Glutamatergic neuron (in vitro differentiated cells): ENCODE measurements at regions not wholly inside any gene's neighbourhood (a gene's known extent, or its start where the extent isn't known, plus 50 kb on each side); places are given as distances from the start of the nearest gene placed in this dataset.
A peak's percentile ranks its signal among the peaks of the same experiment; 100 is the strongest.

Source experiments
- DNase-seq: peaks from one replicate; pipeline ENCODE4 v3.0.0; 2022
- H3K27ac Mint-ChIP-seq: one replicate; pipeline ENCODE4 v1.8.0; 2020; ENCODE audit warnings: mild to moderate bottlenecking, mixed read lengths, inconsistent platforms; ENCODE audit not compliant: unreplicated experiment
- H3K27me3 Mint-ChIP-seq: one replicate; pipeline ENCODE4 v1.8.0; 2020; ENCODE audit warnings: mild to moderate bottlenecking, moderate library complexity, mixed read lengths, inconsistent platforms; ENCODE audit not compliant: unreplicated experiment
- H3K36me3 Mint-ChIP-seq: one replicate; pipeline ENCODE4 v1.8.0; 2020; ENCODE audit warnings: mild to moderate bottlenecking, mixed read lengths, inconsistent platforms; ENCODE audit not compliant: unreplicated experiment
- H3K4me1 Mint-ChIP-seq: one replicate; pipeline ENCODE4 v1.8.0; 2020; ENCODE audit warnings: mild to moderate bottlenecking, low read depth, mixed read lengths, inconsistent platforms; ENCODE audit not compliant: unreplicated experiment
- H3K4me3 Mint-ChIP-seq: one replicate; pipeline ENCODE4 v1.8.0; 2020; ENCODE audit warnings: mild to moderate bottlenecking, mixed read lengths, inconsistent platforms; ENCODE audit not compliant: unreplicated experiment
- H3K9me3 Mint-ChIP-seq: one replicate; pipeline ENCODE4 v1.8.0; 2020; ENCODE audit warnings: mild to moderate bottlenecking, moderate library complexity, mixed read lengths, inconsistent platforms; ENCODE audit not compliant: unreplicated experiment
- CTCF ChIP-seq: fragments of 200-600 bp; sonication (generic); IDR thresholded peaks from one replicate; pipeline ENCODE4 v1.5.0; 2021; ENCODE audit not compliant: partially characterized antibody, unreplicated experiment

DNA sequence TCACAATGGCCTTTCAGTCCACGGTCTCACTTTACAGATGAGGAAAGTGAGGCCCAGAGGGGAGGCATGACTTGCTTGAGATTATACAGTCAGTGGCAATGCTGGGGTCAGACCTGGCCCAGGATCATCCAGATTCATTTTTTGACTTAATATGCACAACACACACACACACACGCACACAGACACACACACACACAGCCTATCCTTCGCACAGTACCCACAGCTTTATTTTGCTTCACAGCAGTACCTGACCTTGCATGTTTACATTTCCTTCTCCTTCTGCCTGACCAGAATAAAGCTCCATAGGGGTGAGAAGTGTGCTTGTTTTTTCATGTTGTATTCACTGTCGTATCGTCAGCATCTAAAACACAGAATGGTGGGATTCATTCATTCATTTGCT, 79.8 kb downstream of the VEGFA start:
- DNase-seq, result no peak
- Mint-ChIP-seq H3K4me3 (no peak overlapping the region), H3K9me3 (no peaks in the 10 kb centered on the region), H3K36me3 (no peaks in the 10 kb centered on the region), H3K27ac (no peak overlapping the region), H3K4me1 (peaks cover 10% of the 10 kb centered on the region), H3K27me3 (peaks cover 7% of the 10 kb centered on the region)
- TF ChIP-seq CTCF, result no peak

DNA sequence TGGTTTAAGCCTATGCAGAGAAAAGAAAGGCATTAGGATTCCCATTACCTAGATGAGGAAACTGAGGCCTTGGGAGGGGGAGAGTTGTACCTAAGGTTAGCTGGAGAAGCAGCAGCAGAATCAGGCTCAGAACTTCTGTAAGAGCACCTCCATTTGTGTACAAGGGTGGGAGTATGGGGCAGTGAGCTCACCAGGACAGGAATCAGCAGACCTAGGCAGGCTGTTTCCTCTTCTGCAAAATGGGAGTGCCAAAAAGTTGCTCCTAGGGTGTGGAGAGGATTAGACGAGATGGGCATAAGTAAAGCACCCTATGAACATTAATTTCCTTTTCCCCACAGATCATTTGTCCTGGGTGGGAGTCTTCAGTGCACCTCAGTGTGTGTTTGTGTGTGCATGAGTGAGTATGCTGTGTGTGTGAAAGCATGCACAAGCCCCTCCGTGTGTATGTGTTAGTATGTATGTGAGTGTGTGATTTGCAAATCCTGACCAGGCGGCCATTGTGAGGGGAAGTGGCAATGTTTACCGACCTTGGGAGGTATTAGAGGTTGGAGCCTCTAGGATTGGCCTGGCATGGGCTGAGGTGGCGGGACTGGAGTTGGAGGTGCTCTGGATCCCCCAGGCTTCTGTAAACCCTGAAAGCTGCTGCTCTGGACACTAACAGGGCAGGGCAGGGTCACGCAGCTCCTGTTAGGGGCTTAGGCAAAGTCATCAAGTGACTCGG, 78.8 kb downstream of the VEGFA start:
- Mint-ChIP-seq H3K9me3 (no peaks in the 10 kb centered on the region), H3K4me1 (peaks cover 10% of the 10 kb centered on the region), H3K4me3 (no peak overlapping the region), H3K27me3 (peaks cover 7% of the 10 kb centered on the region), H3K27ac (no peak overlapping the region), H3K36me3 (no peaks in the 10 kb centered on the region)
- no peak for TF ChIP-seq CTCF
- no peak for DNase-seq

DNA sequence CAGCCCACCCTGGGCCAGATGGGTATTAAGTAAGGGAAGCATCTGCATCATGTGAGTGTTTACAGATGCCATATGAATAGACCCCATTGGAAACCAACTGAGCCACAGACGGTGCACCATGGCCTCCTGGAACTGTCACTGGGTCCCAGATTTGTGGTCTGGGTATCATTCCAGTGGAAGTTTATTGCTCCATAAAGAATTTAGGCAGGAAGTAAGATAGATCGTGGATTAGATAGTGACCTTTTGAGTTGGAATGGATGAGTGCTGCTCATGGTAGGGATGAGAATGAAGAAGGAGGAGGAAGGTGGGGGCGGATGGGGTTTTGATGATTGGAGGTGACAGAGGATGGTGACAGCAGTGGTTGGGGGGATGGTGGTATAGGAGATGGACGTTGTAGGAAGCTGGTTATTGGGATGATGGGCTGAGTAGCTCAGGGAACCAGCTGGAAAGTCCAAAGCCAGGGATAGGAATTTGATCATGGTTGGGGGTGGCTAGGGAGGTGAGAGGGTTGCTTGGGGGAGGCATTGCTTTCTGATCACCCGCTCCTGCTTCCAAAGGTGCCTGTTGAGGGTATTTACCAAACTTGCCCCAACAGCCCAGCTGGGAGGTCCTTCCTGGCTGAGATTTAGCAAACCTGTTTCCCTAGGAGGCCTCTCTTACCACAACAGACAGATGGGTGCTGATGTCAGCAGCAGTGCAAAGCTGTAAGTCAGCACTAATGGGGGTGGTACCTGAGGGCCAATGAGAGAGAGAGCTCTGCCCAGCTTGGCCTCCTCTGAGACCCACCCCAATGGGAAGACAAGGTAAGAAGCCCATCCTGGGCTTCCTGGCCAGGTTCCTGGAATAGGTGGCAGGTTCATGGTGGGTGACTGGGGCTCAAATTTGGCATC, 78.0 kb downstream of the VEGFA start:
- peaks cover 7% of the 10 kb centered on the region for H3K27me3 Mint-ChIP-seq
- no peak for TF ChIP-seq CTCF
- no peak overlapping the region for H3K4me3 Mint-ChIP-seq
- H3K4me1 Mint-ChIP-seq, result peaks cover 10% of the 10 kb centered on the region
- no peaks in the 10 kb centered on the region for H3K9me3 Mint-ChIP-seq
- peak overlapping the region; percentile 4 for H3K27ac Mint-ChIP-seq
- DNase-seq, result no peak
- H3K36me3 Mint-ChIP-seq, result no peaks in the 10 kb centered on the region

DNA sequence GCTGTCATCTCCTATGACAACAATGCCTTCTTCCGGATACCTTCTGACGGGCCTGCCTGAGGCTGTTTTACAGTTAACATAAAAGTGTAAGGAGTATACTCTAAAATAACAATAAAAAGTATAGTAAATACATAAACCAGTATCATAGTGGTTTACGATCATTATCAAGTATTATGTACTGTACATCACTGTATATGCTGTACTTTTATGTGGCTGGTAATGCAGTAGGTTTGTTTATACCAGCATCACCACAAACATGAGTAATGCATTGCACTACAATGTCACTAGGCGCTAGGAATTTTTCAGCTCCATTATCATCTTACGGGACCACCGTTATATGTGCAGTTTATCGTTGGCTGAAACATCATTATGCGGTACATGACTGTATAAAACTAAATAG, 76.5 kb downstream of the VEGFA start:
- no peak overlapping the region for H3K27ac Mint-ChIP-seq
- TF ChIP-seq CTCF, result no peak
- H3K36me3 Mint-ChIP-seq, result no peaks in the 10 kb centered on the region
- H3K9me3 Mint-ChIP-seq, result no peaks in the 10 kb centered on the region
- H3K4me3 Mint-ChIP-seq, result no peak overlapping the region
- H3K27me3 Mint-ChIP-seq, result peaks cover 7% of the 10 kb centered on the region
- peaks cover 10% of the 10 kb centered on the region for H3K4me1 Mint-ChIP-seq
- no peak for DNase-seq

DNA sequence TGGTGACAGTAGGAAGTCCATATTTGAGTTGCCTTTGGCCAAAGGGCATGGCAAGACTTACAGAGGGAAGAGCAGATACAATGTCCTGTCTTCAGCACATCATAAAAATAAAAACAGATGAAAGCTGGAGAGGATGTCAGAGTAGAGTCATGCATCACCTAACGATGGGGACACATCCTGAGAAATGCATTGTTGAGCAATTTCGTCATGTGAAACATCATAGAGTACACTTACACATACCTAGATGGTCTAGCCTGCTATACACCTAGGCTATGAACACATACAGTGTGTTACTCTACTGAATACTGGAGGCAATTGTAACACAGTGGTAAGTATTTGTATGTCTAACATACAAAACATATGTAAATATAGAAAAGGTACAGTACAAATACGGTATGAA, 75.6 kb downstream of the VEGFA start:
- DNase-seq, result no peak
- Mint-ChIP-seq H3K9me3 (no peaks in the 10 kb centered on the region), H3K4me3 (no peak overlapping the region), H3K27me3 (peaks cover 6% of the 10 kb centered on the region), H3K36me3 (no peaks in the 10 kb centered on the region), H3K4me1 (peaks cover 10% of the 10 kb centered on the region), H3K27ac (no peak overlapping the region)
- TF ChIP-seq CTCF, result no peak
